ENCODE measurements at regions not wholly inside any gene's neighbourhood (a gene's known extent, or its start where the extent isn't known, plus 50 kb on each side); places are given as distances from the start of the nearest gene placed in this dataset.

DNA sequence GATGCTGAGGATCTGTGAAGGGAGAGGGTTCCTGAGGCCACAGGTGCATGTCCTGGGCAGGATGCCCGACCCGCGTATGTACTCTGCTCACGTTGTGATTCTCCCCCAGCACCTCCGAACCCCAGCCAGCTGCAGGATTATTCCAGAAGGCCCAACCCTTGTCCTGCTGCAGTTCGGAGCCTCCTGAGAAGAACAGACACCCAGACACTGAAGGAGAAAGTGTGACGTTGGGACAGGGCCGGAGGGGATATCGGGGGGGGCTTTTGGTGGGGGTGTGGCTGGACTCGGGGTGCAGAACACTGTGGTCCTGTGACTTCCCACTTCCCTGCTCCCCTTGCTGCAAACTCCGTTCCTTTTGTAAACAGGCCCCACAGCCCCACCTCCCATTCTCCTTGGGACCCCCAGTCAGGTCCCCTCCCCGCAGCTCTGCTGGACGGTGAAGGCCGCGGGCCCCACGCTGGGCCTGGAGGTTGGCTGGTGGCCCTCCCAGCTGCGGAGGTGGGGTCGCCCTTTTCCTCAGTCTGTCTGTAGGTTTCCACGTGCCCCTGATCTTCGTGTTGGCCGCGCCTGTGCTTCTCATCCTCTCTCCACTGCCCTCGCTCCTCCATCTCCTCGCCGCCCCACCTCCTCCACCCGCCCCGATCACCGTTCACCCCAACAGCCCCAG is 83.0 kb upstream of the ADRA2C start:
- TF ChIP-seq, protein P1, sequence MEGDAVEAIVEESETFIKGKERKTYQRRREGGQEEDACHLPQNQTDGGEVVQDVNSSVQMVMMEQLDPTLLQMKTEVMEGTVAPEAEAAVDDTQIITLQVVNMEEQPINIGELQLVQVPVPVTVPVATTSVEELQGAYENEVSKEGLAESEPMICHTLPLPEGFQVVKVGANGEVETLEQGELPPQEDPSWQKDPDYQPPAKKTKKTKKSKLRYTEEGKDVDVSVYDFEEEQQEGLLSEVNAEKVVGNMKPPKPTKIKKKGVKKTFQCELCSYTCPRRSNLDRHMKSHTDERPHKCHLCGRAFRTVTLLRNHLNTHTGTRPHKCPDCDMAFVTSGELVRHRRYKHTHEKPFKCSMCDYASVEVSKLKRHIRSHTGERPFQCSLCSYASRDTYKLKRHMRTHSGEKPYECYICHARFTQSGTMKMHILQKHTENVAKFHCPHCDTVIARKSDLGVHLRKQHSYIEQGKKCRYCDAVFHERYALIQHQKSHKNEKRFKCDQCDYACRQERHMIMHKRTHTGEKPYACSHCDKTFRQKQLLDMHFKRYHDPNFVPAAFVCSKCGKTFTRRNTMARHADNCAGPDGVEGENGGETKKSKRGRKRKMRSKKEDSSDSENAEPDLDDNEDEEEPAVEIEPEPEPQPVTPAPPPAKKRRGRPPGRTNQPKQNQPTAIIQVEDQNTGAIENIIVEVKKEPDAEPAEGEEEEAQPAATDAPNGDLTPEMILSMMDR (IDR thresholded peaks at IDR 0.05): no peak
- TF ChIP-seq POLR2A (IDR thresholded peaks at IDR 0.05; ENCODE audit: low read depth) (no peak), EP300 (IDR thresholded peaks at IDR 0.05) (no peak), POLR2AphosphoS5 (IDR thresholded peaks at IDR 0.05) (no peak)
